GM19023 (cell line): ENCODE measurements at regions not wholly inside any gene's neighbourhood (a gene's known extent, or its start where the extent isn't known, plus 50 kb on each side); places are given as distances from the start of the nearest gene placed in this dataset.

ENCODE experiments used
- ATAC-seq: cut with Tn5 transposase; IDR thresholded peaks from one replicate; pipeline ENCODE4 v1.9.1; 2021; ENCODE audit warnings: mild to moderate bottlenecking, moderate library complexity; ENCODE audit not compliant: unreplicated experiment

GRCh38 chr2:151157000-151157735, 104.5 kb downstream of the RBM43 start:
- no peak for ATAC-seq

DNA sequence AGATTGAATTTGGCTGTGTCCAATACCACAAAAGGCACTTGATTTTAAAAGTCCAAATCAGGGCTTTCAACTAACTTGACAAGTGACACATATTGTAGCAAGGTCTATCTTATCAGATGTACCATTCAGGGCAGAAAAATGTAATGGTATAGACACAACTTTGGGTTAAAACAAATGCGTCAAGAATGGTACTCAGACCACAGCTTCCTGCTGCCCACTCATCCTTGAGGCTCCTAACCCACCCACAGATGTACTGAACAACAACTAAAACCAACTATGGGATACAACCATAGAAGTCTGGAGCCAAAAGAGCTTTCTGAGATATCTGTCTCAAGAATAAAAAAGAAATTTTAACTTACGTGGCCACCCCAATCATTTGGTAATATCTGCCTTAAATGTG, 105.2 kb downstream of the RBM43 start:
- no peak for ATAC-seq

DNA sequence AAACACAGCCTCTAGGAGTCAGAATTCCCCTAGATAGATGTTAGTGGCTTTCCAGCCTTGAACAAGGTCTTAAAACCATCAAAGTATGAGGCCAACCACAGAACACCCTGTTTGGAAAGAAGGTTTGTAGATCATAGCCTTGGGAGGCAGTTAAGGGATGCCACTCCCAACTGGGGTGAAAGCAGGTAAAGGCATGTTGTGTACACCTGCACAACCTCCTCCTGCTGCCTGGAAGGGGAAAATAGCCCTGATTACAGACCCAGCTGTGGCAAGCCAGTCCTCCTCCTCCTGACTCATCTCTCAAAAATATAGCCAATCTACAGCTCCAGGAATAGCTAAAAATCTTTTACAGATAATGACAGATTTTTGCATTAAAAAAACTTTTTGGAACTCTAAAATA, 108.1 kb downstream of the RBM43 start:
- no peak for ATAC-seq

DNA sequence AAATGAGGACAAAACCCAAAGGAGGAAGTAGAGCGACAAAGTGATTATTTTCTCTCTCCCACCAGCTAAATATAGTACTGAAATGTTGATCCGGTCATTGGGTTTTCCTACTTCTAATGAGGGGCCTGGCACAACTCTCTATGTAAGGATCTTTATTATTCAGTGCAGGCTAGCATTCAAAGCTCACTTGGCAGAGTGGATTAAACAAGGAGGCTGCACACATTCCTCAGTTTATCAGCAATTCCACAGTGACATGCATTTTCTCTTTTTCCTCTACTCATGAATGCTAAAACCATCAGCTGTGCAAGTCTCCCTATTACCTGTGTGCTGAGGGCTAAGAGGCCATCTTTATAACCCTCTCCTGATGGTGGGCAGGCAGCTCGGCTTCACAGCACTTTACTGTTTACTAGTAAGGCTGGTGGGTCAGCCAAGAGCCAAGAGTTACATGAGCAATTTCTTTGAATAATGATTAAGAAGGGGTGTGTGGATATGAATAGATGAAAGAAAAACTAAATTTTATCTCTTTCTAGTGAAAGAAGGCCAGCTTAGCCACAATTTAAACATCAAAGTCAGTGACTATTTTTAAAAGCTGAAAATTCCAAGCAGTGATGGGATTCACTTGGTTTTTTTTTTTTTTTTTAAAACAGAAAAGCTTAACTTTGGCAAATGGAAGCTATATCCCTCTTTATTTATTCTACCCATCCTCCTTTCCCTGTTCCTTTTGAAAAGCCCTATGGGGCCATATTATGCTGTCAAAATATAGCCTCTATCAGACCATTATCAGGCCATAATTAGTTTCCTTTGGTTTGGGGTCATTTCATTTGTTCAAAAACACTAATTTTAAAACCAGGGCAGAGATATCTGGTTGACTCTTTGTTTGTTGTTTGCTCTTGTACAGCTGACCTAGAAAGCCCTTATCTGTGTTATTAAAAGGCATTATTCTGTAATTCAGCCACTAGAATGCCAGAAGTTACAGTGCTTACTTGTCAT, 111.0 kb downstream of the RBM43 start:
- no peak for ATAC-seq

DNA sequence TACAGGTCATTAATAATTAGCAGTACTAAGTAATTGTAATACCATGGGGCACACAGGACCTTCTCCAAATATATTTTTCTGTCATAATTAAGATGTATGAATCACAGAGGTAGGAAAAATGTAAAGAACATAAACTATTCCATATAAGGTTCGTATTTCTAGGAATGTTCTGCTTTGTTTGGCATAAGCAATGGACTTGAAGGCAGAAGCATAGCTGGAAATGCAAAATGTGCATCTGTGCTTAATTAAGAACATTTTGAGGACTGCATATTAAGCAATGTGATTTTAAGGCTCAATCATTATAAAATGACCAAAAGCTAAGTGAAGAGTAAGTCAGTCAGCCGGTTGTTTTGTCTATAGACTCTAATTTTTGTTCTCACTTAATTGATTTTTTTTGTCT, 123.2 kb downstream of the RBM43 start:
- ATAC-seq = no peak

DNA sequence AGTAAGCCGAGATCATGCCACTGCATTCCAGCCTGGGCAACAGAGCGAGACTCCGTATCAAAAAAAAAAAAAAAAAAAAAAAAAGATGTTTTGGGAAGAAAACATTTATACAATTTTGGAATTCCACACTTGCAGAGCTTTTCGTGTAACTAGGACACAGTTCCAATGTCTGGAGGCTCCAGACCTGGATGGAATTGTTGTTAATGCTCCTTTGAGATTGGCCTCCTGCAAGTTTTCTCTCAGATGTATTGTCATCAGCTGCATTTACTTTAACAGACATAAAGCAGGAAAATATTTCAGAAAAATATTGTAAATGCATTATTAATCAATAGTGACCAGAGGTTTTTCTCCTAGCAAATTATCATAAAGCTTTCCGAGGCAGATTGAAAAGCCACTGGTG, 124.1 kb downstream of the RBM43 start:
- ATAC-seq = no peak

GRCh38 chr2:151120011-151120410, 141.7 kb downstream of the RBM43 start:
- ATAC-seq = no peak

DNA sequence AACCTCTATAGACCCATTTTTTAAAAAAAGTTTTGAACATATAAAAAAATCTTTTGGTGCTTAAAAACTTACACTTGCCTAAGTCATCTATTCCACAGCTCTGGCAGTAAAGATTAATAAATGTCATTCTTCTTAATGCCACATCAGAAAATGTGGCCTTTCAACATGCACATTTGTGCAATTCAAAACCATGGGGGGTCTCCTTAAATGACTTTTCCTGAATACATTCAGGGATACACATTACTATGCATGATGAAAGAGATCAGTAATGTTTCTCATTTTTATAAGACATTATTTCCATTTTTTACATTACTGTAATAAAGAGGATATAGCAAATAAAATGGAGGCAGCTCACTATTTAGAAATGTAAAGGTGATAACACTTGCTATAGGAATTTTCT, 142.3 kb downstream of the RBM43 start:
- ATAC-seq = no peak

DNA sequence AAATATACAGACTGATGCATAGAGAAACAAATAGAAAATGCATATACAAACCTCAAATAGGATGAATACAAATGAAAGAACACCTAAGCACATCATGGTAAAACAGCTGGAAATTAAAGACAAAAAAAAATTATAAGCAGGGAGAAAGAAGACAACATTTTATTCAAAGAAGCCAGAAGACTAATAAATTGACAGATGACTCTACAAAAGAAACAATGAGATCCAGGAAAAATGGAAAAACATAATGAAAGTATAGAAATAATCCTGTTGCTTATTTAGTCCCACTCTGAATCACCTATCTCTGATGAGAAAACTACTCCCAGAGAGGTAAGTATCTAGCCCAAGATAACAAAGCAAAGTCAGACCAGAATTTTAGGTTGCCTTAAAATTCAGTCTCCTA, 143.4 kb downstream of the RBM43 start:
- ATAC-seq = no peak

GRCh38 chr2:151114874-151115273, 146.8 kb downstream of the RBM43 start:
- no peak for ATAC-seq

- no peak for ATAC-seq
These were observed 148.3 kb downstream of the RBM43 start for GRCh38 chr2:151113318-151113717.

- ATAC-seq = no peak
These were observed 149.9 kb downstream of the RBM43 start for GRCh38 chr2:151111599-151112278.

GRCh38 chr2:151106805-151107506, 154.7 kb downstream of the RBM43 start:
- ATAC-seq = no peak

GRCh38 chr2:151103551-151103950, 158.1 kb downstream of the RBM43 start:
- ATAC-seq = no peak

DNA sequence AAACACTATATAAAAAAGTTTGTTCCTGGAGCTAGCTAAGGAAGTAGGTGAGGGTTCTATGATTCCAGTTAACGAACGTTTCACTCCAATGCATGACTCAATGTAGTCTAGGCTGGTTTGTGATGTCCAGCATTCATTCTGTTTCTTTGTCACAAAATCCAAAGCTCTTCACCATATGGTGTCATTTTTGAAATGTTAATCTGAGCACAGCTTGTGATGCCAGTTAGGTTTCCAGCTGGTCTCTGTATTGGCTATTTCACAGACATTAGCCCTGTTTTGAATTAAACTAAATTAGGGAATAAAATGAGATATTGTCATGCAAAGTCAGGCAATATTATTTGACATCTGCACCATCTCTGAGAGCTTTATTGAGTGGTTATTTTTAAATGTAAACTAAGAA, 159.4 kb downstream of the RBM43 start:
- no peak for ATAC-seq

- no peak for ATAC-seq
These were observed 162.8 kb downstream of the RBM43 start for GRCh38 chr2:151098841-151099240.

GRCh38 chr2:151097895-151098294, 163.8 kb downstream of the RBM43 start:
- no peak for ATAC-seq

DNA sequence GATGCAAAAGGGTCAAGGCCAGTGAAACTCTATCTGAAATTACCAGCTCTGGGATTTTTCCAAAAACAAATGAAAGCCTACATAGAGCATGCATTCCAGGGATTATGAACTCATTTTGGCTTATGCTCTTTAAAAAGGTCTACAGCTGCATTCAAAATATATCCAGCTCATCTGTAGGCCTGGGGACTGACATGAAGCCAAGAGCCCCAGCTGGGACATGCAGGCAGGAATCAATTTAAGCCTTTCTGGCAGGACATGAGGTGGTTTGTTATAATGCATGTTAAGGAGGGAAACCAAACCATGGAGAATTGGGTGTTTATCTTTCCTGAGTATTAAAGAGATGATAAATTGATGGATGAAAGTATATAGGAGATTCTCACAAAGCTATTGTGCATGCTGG, 164.5 kb downstream of the RBM43 start:
- no peak for ATAC-seq

DNA sequence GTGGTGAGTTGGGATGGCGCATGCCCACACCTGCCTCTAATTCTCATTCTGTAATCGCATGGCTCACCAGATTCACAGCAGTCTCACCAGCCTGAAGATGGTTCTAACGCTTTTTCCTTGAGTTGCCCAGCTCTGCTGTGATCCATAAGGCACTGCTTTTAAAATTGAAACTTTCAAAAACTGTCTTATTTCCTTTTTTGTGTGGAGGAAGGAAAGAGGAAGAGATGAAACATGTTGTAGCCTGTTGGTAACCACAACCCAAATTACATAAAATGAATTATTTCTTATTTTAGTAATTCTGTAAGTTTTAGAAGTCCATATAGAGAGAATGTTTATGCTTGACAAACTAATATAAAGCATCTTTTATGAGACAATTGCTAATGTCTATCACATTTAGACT, 165.4 kb downstream of the RBM43 start:
- ATAC-seq = no peak

DNA sequence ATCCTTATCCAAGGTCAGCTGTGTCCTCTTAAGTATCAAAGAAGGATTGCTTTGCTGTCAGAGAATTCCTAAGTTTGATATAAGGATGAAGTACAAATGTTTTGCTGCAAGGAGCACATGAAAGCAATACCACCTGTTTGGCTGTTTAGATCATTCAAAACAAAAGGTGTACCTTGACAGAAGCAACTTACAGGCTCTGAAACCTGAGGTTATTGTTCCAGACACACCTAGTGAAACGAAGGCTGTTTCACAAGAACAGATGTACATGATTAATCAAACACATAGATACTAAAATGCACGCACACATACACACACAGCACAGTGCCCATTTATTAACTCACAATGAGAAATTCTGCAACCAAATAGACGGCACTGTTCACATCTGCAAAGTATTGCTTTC, 166.2 kb downstream of the RBM43 start:
- no peak for ATAC-seq

- ATAC-seq = no peak
These were observed 170.1 kb downstream of the RBM43 start for GRCh38 chr2:151091583-151091982.
